GM10248 (cell line): ENCODE measurements at regions not wholly inside any gene's neighbourhood (a gene's known extent, or its start where the extent isn't known, plus 50 kb on each side); places are given as distances from the start of the nearest gene placed in this dataset.

Experiments
- CTCF ChIA-PET: fragments of 300-600 bp; sonication (Branson Sonifier 250); formaldehyde crosslinking; extraction: SDS; loops from one replicate; lab custom pipeline; 2021; ENCODE audit warnings: antibody characterized with exemption; lab: Yijun Ruan, JAX
- POLR2A ChIA-PET: fragments of 350-650 bp; sonication (Branson Sonifier 250); formaldehyde crosslinking; extraction: SDS; loops from one replicate; lab custom pipeline; 2020; ENCODE audit warnings: antibody characterized with exemption; lab: Yijun Ruan, JAX
- DNase-seq: peaks from one replicate; pipeline ENCODE4 v3.0.0; 2012; ENCODE audit errors: extremely low spot score
- TF ChIP-seq, protein P1 (sequence below): IDR thresholded peaks from 2 replicates; pipeline ENCODE4 v1.5.1; 2012; ENCODE audit warnings: mild to moderate bottlenecking, low read depth; ENCODE audit errors: extremely low read depth, missing control alignments, control extremely low read depth

DNA sequence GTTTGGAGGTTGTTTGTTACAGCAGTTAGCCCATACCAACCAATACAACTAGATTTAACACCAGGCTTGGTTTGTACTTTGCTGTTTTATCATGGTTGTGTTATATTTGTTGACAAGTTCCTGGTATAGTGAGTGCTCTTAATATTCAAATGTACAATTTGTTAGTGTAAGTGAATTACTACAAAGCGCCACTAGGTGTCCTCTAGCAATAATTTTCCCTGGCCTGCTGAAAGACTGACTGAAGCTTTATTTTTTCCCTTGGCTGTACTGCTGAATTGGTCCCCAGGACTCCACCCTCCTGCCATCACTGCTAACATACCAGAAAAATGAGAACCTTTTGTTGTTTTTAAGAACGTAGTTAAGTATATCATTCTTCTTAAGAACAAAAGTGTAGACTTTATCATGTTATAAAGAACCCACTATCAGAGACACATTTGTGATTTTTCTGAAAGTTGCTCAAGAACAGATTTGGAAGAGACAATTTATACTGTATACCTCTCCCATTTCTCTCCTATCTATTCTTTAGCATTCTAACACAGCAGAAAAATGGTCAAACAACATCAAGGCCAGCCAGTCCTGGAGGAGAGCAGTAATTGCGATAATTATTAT, 75.3 kb upstream of the FAR2 start:
- ChIA-PET CTCF (interaction anchor here (0.8 to 5.5 kb wide), 11 partner anchors 9 to 258 kb away, joined by 3 to 42 read pairs (median 5); no protein-coding TSS in a partner anchor), POLR2A (no interaction called here)
- TF ChIP-seq, protein P1, sequence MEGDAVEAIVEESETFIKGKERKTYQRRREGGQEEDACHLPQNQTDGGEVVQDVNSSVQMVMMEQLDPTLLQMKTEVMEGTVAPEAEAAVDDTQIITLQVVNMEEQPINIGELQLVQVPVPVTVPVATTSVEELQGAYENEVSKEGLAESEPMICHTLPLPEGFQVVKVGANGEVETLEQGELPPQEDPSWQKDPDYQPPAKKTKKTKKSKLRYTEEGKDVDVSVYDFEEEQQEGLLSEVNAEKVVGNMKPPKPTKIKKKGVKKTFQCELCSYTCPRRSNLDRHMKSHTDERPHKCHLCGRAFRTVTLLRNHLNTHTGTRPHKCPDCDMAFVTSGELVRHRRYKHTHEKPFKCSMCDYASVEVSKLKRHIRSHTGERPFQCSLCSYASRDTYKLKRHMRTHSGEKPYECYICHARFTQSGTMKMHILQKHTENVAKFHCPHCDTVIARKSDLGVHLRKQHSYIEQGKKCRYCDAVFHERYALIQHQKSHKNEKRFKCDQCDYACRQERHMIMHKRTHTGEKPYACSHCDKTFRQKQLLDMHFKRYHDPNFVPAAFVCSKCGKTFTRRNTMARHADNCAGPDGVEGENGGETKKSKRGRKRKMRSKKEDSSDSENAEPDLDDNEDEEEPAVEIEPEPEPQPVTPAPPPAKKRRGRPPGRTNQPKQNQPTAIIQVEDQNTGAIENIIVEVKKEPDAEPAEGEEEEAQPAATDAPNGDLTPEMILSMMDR = peak; percentile 56
- DNase-seq = peak; percentile 20

DNA sequence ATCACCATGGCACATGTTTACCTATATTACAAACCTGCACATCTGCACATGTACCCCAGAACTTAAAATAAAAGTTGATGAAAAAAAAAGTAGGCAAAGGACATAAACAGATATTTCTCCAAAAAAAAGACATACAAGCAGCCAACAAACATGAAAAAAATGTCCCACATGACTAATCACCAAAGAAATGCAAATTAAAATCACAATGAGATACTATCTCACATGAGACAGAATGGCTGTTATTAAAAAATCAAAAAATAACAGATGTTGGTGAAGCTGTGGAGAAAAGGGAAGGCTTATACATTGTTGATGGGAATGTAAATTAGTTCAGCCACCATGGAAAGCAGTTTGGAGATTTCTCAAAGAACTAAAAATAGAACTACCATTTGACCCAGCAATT, 68.0 kb upstream of the FAR2 start:
- ChIA-PET CTCF (interaction anchor here (1.4 kb wide), 1 partner anchor 14 kb away, joined by 3 read pairs; no protein-coding TSS in a partner anchor), POLR2A (no interaction called here)
- TF ChIP-seq, protein P1 = no peak
- no peak for DNase-seq

DNA sequence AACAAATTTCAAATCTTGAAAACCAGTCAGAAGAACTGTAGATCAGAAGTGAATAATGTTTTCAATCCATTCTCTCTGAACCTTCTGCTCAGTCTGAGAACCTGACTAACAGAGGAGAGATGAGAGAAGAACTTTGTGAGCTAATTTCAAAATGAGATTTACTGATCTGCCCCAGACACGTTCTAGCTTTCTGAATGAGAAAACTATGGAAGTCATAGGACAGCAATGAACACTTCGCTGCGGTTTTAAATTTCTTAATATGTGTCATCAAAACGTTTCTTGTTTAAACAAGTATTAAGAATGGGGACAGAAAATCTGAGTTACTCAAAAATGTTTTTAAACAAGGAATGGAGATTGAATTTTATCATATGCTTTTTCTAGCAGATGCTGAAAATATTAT, 66.6 kb upstream of the FAR2 start:
- POLR2A ChIA-PET = no interaction called here
- DNase-seq = no peak
- CTCF ChIA-PET = interaction anchor here (1.4 to 1.7 kb wide), 3 partner anchors 8 to 15 kb away, joined by 3 to 7 read pairs (median 4); no protein-coding TSS in a partner anchor
- TF ChIP-seq, protein P1 = no peak

DNA sequence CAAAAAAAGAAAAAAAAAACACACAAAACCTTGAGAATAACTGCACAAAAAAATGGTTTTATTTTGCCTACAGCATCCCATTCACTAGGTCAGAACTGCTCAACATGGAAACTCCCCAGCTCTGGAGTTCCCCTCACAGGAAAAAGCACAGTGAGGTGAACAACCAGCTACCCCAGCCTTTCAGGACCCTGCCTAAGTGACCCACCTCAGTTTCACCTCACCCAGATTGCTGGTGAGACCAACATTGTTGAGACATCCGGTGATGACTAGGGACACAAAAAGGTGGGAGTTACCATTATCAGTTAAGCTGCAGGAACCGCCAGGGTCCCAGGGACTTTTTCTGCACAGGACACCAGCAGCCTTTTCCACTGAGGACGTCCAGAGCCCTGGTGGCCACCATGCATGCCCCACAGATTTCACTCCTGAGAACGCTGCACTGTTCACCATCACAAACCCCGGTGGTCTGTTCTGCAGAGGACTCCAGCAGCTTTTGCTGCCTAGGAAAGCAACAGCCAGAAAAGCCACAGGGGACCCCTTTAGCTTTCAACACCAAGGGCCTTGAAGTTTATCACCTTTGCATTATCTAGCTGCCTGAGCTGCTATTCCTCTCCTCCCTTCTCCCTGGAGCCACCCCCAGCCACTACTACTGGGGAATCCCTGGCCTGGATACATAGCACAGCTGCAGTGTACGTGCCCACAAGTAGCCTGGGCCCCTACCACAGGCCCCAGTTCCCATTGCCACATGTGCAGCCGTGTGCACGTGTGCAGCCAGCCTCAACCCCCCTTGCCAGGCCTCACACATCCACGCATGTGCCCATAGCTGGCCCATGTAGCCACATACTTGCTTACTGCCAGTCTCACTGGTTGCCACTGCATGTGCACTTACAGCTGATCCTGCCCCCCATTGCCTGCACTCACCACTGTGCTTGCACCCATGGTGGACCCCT, 62.5 kb upstream of the FAR2 start:
- POLR2A ChIA-PET = no interaction called here
- TF ChIP-seq, protein P1 = no peak
- DNase-seq = no peak
- CTCF ChIA-PET = interaction anchor here (1.1 to 4.0 kb wide), 4 partner anchors 9 to 231 kb away, joined by 3 to 19 read pairs (median 9); no protein-coding TSS in a partner anchor

DNA sequence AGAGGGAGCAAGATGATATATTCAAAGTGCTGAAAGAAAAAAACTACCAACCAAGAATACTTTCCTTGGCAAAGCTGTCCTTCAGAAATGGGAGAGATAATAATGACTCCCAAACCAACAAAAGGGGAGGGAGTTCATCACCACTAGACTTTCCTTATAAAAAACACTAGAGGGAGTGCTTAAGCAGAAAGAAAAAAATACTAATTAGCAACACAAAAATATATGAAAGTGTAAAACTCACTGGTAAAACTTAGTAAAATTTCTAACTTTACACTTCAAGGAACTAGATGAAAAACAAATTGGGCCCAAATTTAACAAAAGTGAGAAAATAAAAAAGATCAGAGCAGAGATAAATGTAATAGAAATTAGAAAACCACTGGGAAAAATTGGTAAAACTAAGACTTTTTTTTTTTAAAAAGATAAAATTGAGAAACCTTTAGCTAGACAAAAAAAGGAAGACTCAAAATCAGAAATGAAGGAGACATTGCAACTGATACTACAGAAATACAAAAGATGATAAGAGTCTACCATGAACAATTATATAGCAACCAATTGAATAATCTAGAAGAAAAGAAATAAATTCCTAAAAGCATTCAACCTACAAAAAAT, 60.4 kb upstream of the FAR2 start:
- peak; percentile 21 for DNase-seq
- ChIA-PET POLR2A (no interaction called here), CTCF (interaction anchor here (2.9 to 4.0 kb wide), 2 partner anchors 15 to 229 kb away, joined by 14 to 19 read pairs; no protein-coding TSS in a partner anchor)
- TF ChIP-seq, protein P1 = peak; percentile 35
